ENCODE measurements at regions not wholly inside any gene's neighbourhood (a gene's known extent, or its start where the extent isn't known, plus 50 kb on each side); places are given as distances from the start of the nearest gene placed in this dataset.

DNA sequence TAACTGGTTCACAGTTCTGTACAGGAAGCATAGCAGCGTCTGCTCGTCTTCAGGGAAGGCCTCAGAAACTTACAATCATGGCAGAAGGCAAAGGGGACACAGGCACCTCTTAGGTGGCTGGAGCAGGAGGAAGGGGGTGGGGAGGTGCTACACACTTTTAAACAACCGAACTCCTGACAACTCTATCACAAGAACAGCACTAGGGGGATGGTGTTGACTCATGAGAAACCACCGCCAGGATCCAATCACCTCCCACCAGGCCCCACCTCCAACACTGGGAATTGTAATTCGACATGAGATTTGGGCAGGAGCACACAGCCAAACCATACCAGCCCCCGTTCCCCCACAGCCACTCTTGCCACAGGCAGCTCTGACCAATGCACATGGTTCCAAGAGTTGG is 306.3 kb upstream of the POU3F1 start:
- TF ChIP-seq, protein P1, sequence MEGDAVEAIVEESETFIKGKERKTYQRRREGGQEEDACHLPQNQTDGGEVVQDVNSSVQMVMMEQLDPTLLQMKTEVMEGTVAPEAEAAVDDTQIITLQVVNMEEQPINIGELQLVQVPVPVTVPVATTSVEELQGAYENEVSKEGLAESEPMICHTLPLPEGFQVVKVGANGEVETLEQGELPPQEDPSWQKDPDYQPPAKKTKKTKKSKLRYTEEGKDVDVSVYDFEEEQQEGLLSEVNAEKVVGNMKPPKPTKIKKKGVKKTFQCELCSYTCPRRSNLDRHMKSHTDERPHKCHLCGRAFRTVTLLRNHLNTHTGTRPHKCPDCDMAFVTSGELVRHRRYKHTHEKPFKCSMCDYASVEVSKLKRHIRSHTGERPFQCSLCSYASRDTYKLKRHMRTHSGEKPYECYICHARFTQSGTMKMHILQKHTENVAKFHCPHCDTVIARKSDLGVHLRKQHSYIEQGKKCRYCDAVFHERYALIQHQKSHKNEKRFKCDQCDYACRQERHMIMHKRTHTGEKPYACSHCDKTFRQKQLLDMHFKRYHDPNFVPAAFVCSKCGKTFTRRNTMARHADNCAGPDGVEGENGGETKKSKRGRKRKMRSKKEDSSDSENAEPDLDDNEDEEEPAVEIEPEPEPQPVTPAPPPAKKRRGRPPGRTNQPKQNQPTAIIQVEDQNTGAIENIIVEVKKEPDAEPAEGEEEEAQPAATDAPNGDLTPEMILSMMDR (IDR thresholded peaks at IDR 0.05) = no peak
- no peak for TF ChIP-seq EZH2 (IDR thresholded peaks at IDR 0.05)
